Colonic mucosa (tissue), 4 donors: ENCODE measurements at regions not wholly inside any gene's neighbourhood (a gene's known extent, or its start where the extent isn't known, plus 50 kb on each side); places are given as distances from the start of the nearest gene placed in this dataset.
"Not testable (repeated sequence)": the region's sequence is repeated elsewhere in the genome, so short reads cannot be mapped to it uniquely, and the experiment has no call there.

ENCODE experiments used
- DNase-seq: peaks from one replicate; pipeline ENCODE4 v3.0.0-alpha.2; 2020
- H3K27ac ChIP-seq: fragments of 200-600 bp; one replicate; pipeline ENCODE4 v1.8.0; 2021
- H3K27me3 ChIP-seq: fragments of 200-600 bp; one replicate; pipeline ENCODE4 v1.8.0; 2021
- H3K36me3 ChIP-seq: fragments of 200-600 bp; one replicate; pipeline ENCODE4 v1.8.0; 2021
- H3K4me1 ChIP-seq: fragments of 200-600 bp; one replicate; pipeline ENCODE4 v1.8.0; 2021; ENCODE audit warnings: mild to moderate bottlenecking
- H3K4me3 ChIP-seq: fragments of 200-600 bp; one replicate; pipeline ENCODE4 v1.8.0; 2021
- H3K9ac ChIP-seq, 2 donors: one replicate each; pipeline ENCODE4 v1.7.0; 2013; ENCODE audit warnings: control low read depth in 2 of 2, low read depth in 2 of 2, low read length in 2 of 2
- H3K9me3 ChIP-seq: fragments of 200-600 bp; one replicate; pipeline ENCODE4 v1.8.0; 2021
- intact Hi-C: fragments of 100-400 bp; cut with DNase I; formaldehyde crosslinking; loops from one replicate; pipeline ENCODE4 v1.14.1; 2022
- TF ChIP-seq, protein P1 (sequence below): fragments of 200-600 bp; IDR thresholded peaks from one replicate; pipeline ENCODE4 v1.8.0; 2022; ENCODE audit warnings: antibody characterized with exemption, mild to moderate bottlenecking
- donor health status: healthy.
- donor health status: DM: no; HTN: no; CAD: no.
- donor health status: DM: no; HTN: no; CAD: no.

DNA sequence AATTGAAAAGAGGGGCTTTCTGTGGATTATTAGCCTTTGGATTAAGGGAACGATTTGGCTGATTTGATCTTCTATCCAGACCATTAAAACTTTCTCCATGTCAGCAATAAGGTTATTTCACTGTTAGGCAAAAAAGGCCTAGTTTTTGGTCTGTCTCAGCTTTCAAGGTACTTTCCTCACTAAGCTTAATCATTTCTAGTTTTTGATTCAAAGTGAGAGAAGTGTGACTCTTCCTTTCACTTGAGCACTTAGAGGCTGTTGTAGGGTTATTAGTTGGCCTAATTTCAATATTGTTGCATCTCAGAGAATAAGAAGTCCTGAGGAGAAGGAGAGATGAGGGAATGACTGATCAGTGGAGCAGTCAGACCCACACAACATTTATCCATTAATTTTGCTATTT, 596.0 kb upstream of the TPK1 start:
- no peak for DNase-seq
- Histone ChIP-seq H3K9ac (no peak overlapping the region), H3K4me3 (no peak overlapping the region), H3K4me1 (no peaks in the 10 kb centered on the region), H3K27ac (no peak overlapping the region), H3K36me3 (no peaks in the 10 kb centered on the region), H3K9me3 (no peaks in the 10 kb centered on the region), H3K27me3 (no peaks in the 10 kb centered on the region)
- TF ChIP-seq, protein P1, sequence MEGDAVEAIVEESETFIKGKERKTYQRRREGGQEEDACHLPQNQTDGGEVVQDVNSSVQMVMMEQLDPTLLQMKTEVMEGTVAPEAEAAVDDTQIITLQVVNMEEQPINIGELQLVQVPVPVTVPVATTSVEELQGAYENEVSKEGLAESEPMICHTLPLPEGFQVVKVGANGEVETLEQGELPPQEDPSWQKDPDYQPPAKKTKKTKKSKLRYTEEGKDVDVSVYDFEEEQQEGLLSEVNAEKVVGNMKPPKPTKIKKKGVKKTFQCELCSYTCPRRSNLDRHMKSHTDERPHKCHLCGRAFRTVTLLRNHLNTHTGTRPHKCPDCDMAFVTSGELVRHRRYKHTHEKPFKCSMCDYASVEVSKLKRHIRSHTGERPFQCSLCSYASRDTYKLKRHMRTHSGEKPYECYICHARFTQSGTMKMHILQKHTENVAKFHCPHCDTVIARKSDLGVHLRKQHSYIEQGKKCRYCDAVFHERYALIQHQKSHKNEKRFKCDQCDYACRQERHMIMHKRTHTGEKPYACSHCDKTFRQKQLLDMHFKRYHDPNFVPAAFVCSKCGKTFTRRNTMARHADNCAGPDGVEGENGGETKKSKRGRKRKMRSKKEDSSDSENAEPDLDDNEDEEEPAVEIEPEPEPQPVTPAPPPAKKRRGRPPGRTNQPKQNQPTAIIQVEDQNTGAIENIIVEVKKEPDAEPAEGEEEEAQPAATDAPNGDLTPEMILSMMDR = no peak
- intact Hi-C loops = no loop called here

DNA sequence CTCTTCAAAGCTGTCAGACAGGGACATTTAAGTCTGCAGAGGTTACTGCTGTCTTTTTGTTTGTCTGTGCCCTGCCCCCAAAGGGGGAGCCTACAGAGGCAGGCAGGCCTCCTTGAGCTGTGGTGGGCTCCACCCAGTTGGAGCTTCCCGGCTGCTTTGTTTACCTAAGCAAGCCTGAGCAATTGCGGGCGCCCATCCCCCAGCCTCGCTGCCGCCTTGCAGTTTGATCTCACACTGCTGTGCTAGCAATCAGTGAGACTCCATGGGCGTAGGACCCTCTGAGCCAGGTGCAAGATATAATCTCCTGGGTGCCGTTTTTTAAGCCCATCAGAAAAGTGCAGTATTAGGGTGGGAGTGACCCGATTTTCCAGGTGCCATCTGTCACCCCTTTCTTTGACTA, 582.6 kb upstream of the TPK1 start:
- H3K27me3 ChIP-seq, H3K9ac ChIP-seq, H3K9me3 ChIP-seq, H3K27ac ChIP-seq, H3K4me1 ChIP-seq, H3K36me3 ChIP-seq, DNase-seq, H3K4me3 ChIP-seq, intact Hi-C loops: not testable (repeated sequence)

DNA sequence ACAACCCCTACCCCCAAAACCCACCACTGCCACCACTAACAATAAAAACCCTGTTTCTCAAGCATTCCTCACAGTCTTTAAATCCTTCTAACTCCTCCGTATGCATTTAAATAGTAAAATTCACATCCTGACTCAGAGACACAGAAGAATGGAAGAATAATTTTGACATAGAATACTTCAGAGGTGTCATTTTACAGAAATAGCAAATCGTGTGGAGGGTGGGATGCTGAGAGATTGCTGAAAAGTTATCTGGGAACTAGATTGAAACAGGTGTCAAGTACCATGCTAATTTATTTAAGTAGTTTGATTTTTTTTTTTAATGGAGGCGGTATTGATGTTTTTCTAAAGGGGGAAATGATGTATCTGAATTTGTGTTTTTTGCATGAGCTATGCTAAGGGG, 575.2 kb upstream of the TPK1 start:
- Histone ChIP-seq H3K4me1 (no peaks in the 10 kb centered on the region), H3K4me3 (no peak overlapping the region), H3K27ac (no peak overlapping the region), H3K9ac (no peak overlapping the region), H3K9me3 (no peaks in the 10 kb centered on the region), H3K27me3 (no peaks in the 10 kb centered on the region), H3K36me3 (no peaks in the 10 kb centered on the region)
- TF ChIP-seq, protein P1 = no peak
- DNase-seq = no peak
- intact Hi-C loops = no loop called here

DNA sequence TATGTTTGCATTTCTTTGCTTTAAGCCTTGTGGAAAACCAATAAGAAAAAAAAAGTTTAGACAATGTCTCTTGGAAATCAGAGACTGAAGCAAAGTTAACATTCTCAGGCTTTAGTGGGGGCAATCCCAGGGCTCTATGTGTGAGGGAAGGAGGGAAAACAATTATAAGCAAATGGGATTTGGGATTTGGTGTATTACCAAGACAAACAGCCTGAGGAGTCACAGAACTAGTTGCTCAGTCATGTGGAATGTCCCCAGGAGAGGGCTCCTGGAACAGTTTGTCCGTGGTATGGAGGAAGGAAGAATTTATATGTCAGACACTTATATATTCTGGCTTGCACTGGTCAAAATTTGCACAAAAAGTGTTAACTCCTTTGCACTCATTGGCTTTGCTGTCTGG, 562.9 kb upstream of the TPK1 start:
- H3K9ac ChIP-seq = no peak overlapping the region
- no peak overlapping the region for H3K27ac ChIP-seq
- H3K4me1 ChIP-seq = no peaks in the 10 kb centered on the region
- intact Hi-C loops = no loop called here
- no peak for DNase-seq
- TF ChIP-seq, protein P1 = no peak
- H3K27me3 ChIP-seq = no peaks in the 10 kb centered on the region
- no peak overlapping the region for H3K4me3 ChIP-seq
- H3K36me3 ChIP-seq = no peaks in the 10 kb centered on the region
- no peaks in the 10 kb centered on the region for H3K9me3 ChIP-seq

DNA sequence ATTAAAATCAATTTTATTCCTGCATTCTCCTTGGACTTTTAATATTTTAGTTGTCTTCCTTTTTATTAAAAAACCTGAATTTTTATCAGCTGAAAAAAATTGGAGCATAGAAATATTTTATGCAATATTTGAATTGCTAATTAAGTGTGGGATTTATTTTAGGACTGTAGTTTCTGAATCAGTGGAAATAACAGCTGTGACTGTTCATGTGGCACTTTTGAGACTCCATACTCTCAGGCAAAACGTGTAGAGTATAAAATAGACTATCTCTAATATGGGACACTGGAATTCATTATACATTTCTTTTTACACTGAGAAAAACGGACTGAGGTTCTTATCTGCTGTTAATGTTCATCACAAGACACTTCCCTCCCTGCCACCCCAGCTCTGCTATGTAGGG, 558.3 kb upstream of the TPK1 start:
- intact Hi-C loops = no loop called here
- Histone ChIP-seq H3K27ac (no peak overlapping the region), H3K27me3 (no peaks in the 10 kb centered on the region), H3K36me3 (no peaks in the 10 kb centered on the region), H3K4me3 (no peak overlapping the region), H3K4me1 (no peaks in the 10 kb centered on the region), H3K9me3 (no peaks in the 10 kb centered on the region), H3K9ac (no peak overlapping the region)
- TF ChIP-seq, protein P1 = no peak
- DNase-seq = no peak

DNA sequence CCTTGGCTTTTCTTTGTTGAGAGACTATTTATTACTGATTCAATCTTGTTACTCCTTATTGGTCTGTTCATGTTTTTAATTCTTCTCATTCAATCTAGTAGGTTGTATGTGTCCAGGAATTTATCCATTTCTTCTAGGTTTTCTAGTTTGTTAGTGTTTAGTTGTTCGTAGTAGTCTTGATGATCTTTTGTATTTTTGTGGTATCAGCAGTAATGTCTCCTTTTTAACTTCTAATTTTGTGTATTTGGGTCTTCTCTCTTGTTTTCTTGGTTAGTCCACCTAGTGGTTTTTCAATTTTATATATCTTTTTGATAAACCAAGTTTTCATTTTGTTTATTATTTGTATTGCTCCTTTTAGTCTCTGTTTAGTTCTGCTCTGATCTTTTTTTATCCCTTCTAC, 546.9 kb upstream of the TPK1 start:
- TF ChIP-seq, protein P1 = no peak
- H3K4me1 ChIP-seq = no peaks in the 10 kb centered on the region
- no peaks in the 10 kb centered on the region for H3K27me3 ChIP-seq
- H3K9me3 ChIP-seq = no peaks in the 10 kb centered on the region
- no peak overlapping the region for H3K9ac ChIP-seq
- no peak for DNase-seq
- intact Hi-C loops = no loop called here
- H3K27ac ChIP-seq = no peak overlapping the region
- no peak overlapping the region for H3K4me3 ChIP-seq
- no peaks in the 10 kb centered on the region for H3K36me3 ChIP-seq
